OCI-LY3 (cell line): ENCODE measurements at regions not wholly inside any gene's neighbourhood (a gene's known extent, or its start where the extent isn't known, plus 50 kb on each side); places are given as distances from the start of the nearest gene placed in this dataset.

Experiments used
- H2AFZ ChIP-seq: fragments of 200-600, 300-600 bp; shearing (Covaris generic); 2 replicates; pipeline ENCODE4 v1.6.0; 2014; ENCODE audit warnings: antibody characterized with exemption, low read depth, low read length
- H3K27ac ChIP-seq: fragments of 200-600, 300-600 bp; sonication (generic); 2 replicates; pipeline ENCODE4 v1.5.1; 2014; ENCODE audit warnings: mild to moderate bottlenecking, low read length, moderate library complexity, mixed read lengths
- H3K27me3 ChIP-seq: fragments of 200-600, 300-600 bp; sonication (generic); 2 replicates; pipeline ENCODE4 v1.6.1; 2014; ENCODE audit warnings: low read depth, low read length, mixed read lengths
- H3K36me3 ChIP-seq: fragments of 200-600, 300-600 bp; sonication (generic); replicated peaks from 2 replicates; pipeline ENCODE3; 2014; ENCODE audit warnings: low read depth, low read length, mixed read lengths
- H3K4me1 ChIP-seq: fragments of 300-600, 200-600 bp; sonication (generic); 2 replicates; pipeline ENCODE4 v1.6.1; 2014; ENCODE audit warnings: low read length, mixed read lengths
- H3K4me2 ChIP-seq: fragments of 200-600, 300-600 bp; sonication (generic); 2 replicates; pipeline ENCODE4 v1.6.1; 2014; ENCODE audit warnings: low read length, mixed read lengths
- H3K4me3 ChIP-seq: fragments of 300-600, 200-600 bp; sonication (generic); 2 replicates; pipeline ENCODE4 v1.5.1; 2014; ENCODE audit warnings: antibody characterized with exemption, mild to moderate bottlenecking, low read length, moderate library complexity
- H3K79me2 ChIP-seq: fragments of 300-600, 200-600 bp; shearing (Covaris generic); 2 replicates; pipeline ENCODE4 v1.6.1; 2014; ENCODE audit warnings: mild to moderate bottlenecking, low read length, mixed read lengths
- H3K9ac ChIP-seq: fragments of 300-600, 200-600 bp; shearing (Covaris generic); 2 replicates; pipeline ENCODE4 v1.6.0; 2014; ENCODE audit warnings: mild to moderate bottlenecking, low read length, moderate library complexity
- H3K9me3 ChIP-seq: fragments of 200-600, 300-600 bp; shearing (Covaris generic); 2 replicates; pipeline ENCODE4 v1.6.1; 2014; ENCODE audit warnings: low read length, mixed read lengths; ENCODE audit not compliant: insufficient read depth
- H4K20me1 ChIP-seq: fragments of 200-600, 300-600 bp; sonication (generic); 2 replicates; pipeline ENCODE4 v1.6.1; 2016; ENCODE audit warnings: low read length, mixed read lengths; ENCODE audit not compliant: insufficient read depth
- EZH2phosphoT487 ChIP-seq: fragments of 200-600 bp; shearing (Covaris generic); IDR thresholded peaks from 2 replicates; pipeline ENCODE4 v1.6.1; 2018; ENCODE audit warnings: antibody characterized with exemption, mixed run types, low read depth
- TF ChIP-seq, protein P1 (sequence below): fragments of 200-600, 300-600 bp; sonication (generic); IDR thresholded peaks from 2 replicates; pipeline ENCODE4 v1.5.1; 2014; ENCODE audit warnings: antibody characterized with exemption, low read length, low read depth

DNA sequence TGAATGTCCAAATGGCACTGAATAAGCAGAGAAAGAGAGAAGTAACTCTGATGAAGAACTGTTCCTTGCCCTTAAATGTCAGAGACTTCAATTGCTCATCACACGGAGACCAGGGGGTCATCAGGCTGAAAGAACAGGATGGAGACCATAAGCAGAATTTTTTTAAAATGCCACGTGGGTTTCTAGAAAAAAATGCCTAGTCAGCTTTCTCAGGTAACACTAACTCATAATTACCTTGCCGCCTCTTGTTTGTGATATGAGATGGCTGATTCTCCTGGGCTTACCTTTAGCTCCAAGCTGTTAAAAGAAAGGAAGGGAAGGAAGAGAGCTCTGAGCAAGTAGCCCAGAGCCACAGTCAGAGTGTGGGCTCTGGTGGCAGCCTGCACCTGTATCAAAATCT lies 372.0 kb downstream of the GPAM start:
- no peaks in the 10 kb centered on the region for H3K9me3 ChIP-seq
- no peak for TF ChIP-seq EZH2phosphoT487
- TF ChIP-seq, protein P1, sequence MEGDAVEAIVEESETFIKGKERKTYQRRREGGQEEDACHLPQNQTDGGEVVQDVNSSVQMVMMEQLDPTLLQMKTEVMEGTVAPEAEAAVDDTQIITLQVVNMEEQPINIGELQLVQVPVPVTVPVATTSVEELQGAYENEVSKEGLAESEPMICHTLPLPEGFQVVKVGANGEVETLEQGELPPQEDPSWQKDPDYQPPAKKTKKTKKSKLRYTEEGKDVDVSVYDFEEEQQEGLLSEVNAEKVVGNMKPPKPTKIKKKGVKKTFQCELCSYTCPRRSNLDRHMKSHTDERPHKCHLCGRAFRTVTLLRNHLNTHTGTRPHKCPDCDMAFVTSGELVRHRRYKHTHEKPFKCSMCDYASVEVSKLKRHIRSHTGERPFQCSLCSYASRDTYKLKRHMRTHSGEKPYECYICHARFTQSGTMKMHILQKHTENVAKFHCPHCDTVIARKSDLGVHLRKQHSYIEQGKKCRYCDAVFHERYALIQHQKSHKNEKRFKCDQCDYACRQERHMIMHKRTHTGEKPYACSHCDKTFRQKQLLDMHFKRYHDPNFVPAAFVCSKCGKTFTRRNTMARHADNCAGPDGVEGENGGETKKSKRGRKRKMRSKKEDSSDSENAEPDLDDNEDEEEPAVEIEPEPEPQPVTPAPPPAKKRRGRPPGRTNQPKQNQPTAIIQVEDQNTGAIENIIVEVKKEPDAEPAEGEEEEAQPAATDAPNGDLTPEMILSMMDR, result no peak
- H3K4me3 ChIP-seq, result no peak overlapping the region
- H3K27me3 ChIP-seq, result no peaks in the 10 kb centered on the region
- no peaks in the 10 kb centered on the region for H3K36me3 ChIP-seq
- H3K9ac ChIP-seq, result no peak overlapping the region
- H3K79me2 ChIP-seq, result no peaks in the 10 kb centered on the region
- H3K27ac ChIP-seq, result no peak overlapping the region
- no peaks in the 10 kb centered on the region for H4K20me1 ChIP-seq
- no peak overlapping the region for H3K4me2 ChIP-seq
- H3K4me1 ChIP-seq, result no peaks in the 10 kb centered on the region
- H2AFZ ChIP-seq, result no peak overlapping the region

DNA sequence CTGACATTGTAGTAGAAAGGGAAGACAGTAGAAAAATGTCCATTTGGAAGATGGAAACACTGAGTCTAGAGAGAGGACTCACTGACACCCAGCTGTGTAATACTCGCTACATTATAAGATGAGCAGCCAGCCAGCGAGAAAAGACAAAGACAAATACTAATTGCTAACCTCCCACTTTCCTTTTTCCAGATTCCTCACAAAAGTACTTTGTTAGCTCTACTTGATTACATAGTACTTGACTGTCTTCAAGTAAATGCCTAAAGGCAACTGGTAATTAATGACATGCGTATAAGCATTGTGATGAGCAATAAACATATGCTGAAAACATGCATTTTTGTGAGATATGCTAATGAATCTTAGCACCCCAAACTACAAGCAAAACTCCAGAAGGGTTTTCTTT lies 363.1 kb downstream of the GPAM start:
- H4K20me1 ChIP-seq, result no peaks in the 10 kb centered on the region
- H3K9ac ChIP-seq, result no peak overlapping the region
- H3K79me2 ChIP-seq, result no peaks in the 10 kb centered on the region
- no peaks in the 10 kb centered on the region for H3K36me3 ChIP-seq
- H3K27me3 ChIP-seq, result no peaks in the 10 kb centered on the region
- H3K27ac ChIP-seq, result no peak overlapping the region
- H2AFZ ChIP-seq, result no peak overlapping the region
- H3K4me3 ChIP-seq, result no peak overlapping the region
- H3K4me2 ChIP-seq, result no peak overlapping the region
- no peaks in the 10 kb centered on the region for H3K9me3 ChIP-seq
- H3K4me1 ChIP-seq, result no peaks in the 10 kb centered on the region
- no peak for TF ChIP-seq EZH2phosphoT487
- TF ChIP-seq, protein P1, result no peak

GRCh38 chr10:111821871-111822270 lies 361.7 kb downstream of the GPAM start:
- Histone ChIP-seq H4K20me1 (no peaks in the 10 kb centered on the region), H3K79me2 (no peaks in the 10 kb centered on the region), H3K27ac (no peak overlapping the region), H3K4me3 (no peak overlapping the region), H3K9me3 (no peaks in the 10 kb centered on the region), H3K9ac (no peak overlapping the region), H2AFZ (no peak overlapping the region), H3K36me3 (no peaks in the 10 kb centered on the region), H3K4me2 (no peak overlapping the region), H3K27me3 (no peaks in the 10 kb centered on the region), H3K4me1 (no peaks in the 10 kb centered on the region)
- TF ChIP-seq EZH2phosphoT487, result no peak
- TF ChIP-seq, protein P1, result no peak

GRCh38 chr10:111822661-111823060 lies 360.9 kb downstream of the GPAM start:
- no peak overlapping the region for H3K9ac ChIP-seq
- no peaks in the 10 kb centered on the region for H3K36me3 ChIP-seq
- H3K27me3 ChIP-seq, result no peaks in the 10 kb centered on the region
- no peak overlapping the region for H3K4me2 ChIP-seq
- H3K27ac ChIP-seq, result no peak overlapping the region
- H3K4me3 ChIP-seq, result no peak overlapping the region
- H2AFZ ChIP-seq, result no peak overlapping the region
- TF ChIP-seq EZH2phosphoT487, result no peak
- TF ChIP-seq, protein P1, result no peak
- H3K9me3 ChIP-seq, result no peaks in the 10 kb centered on the region
- H4K20me1 ChIP-seq, result no peaks in the 10 kb centered on the region
- no peaks in the 10 kb centered on the region for H3K79me2 ChIP-seq
- no peaks in the 10 kb centered on the region for H3K4me1 ChIP-seq
